NCI-H446 (cell line): ENCODE measurements at regions not wholly inside any gene's neighbourhood (a gene's known extent, or its start where the extent isn't known, plus 50 kb on each side); places are given as distances from the start of the nearest gene placed in this dataset.
"Not testable (repeated sequence)": the region's sequence is repeated elsewhere in the genome, so short reads cannot be mapped to it uniquely, and the experiment has no call there.

Experiments used
- DNase-seq, 2 experiments: peaks; one replicate each; lab custom pipeline; 2025; lab: John Stamatoyannopoulos, UW

- no peak for DNase-seq
These were observed 92.6 kb downstream of the DLL1 start for GRCh38 chr6:170198298-170198697.

GRCh38 chr6:170193326-170193821 lies 97.5 kb downstream of the DLL1 start:
- no peak for DNase-seq

GRCh38 chr6:170192905-170193304 lies 98.0 kb downstream of the DLL1 start:
- no peak for DNase-seq

GRCh38 chr6:170192101-170192500 lies 98.8 kb downstream of the DLL1 start:
- DNase-seq, result not testable (repeated sequence)

- no peak for DNase-seq
These were observed 100.8 kb downstream of the DLL1 start for GRCh38 chr6:170190046-170190445.

- DNase-seq, result no peak
These were observed 101.6 kb downstream of the DLL1 start for GRCh38 chr6:170189236-170189635.

GRCh38 chr6:170188571-170189001 lies 102.3 kb downstream of the DLL1 start:
- DNase-seq, result no peak

GRCh38 chr6:170187669-170188566 lies 103.0 kb downstream of the DLL1 start:
- DNase-seq, result no peak

GRCh38 chr6:170186941-170187668 lies 103.8 kb downstream of the DLL1 start:
- DNase-seq, result no peak

GRCh38 chr6:170186006-170186935 lies 104.6 kb downstream of the DLL1 start:
- DNase-seq, result no peak

GRCh38 chr6:170185175-170185978 lies 105.5 kb downstream of the DLL1 start:
- no peak for DNase-seq

- no peak for DNase-seq
These were observed 106.6 kb downstream of the DLL1 start for GRCh38 chr6:170184316-170184715.

- no peak for DNase-seq
These were observed 107.4 kb downstream of the DLL1 start for GRCh38 chr6:170183521-170183920.

GRCh38 chr6:170182781-170183120 lies 108.1 kb downstream of the DLL1 start:
- no peak for DNase-seq

GRCh38 chr6:170182093-170182780 lies 108.6 kb downstream of the DLL1 start:
- DNase-seq, result no peak

GRCh38 chr6:170181338-170181690 lies 109.6 kb downstream of the DLL1 start:
- DNase-seq, result no peak

GRCh38 chr6:170180671-170181337 lies 110.1 kb downstream of the DLL1 start:
- DNase-seq, result no peak

- no peak for DNase-seq
These were observed 111.1 kb downstream of the DLL1 start for GRCh38 chr6:170179616-170180324.
